ENCODE measurements at regions not wholly inside any gene's neighbourhood (a gene's known extent, or its start where the extent isn't known, plus 50 kb on each side); places are given as distances from the start of the nearest gene placed in this dataset.

DNA sequence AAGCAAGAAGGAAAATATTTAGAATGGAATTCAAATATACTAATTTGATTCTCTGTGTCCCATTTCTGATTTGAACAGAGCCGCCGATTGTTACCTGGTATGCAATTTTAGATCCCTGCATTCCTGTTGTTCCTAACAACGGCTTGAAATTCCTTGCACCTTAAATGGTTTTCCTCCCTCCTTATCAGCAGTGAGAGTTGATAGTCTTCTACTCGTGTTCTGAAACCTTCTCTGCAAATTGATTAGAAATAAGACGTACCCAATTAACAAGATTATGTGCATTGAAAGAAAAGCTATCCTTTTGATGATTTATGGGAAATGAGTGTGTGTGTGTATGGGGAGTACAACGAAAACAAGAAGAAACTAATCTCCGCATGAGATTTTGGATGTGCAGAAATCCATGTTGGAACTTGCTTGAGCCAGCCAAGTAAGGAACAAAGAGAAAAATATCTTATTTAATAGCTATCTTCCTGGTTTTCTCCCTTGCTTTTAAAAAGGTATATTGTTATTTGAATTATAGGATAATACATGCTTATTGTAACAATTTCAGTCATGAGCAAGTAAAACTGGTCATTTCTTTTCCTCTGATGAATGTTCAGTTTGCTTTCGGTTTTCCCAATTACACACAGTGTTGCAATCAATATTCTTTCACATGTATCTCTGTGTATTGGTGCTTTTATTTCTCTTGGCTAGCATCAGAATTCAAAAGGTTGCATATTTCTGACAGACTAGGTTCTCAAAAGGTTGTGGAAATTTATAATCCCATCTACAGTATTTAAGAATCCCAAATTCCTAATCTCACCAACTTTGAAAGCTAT lies 211.1 kb upstream of the ACTBL2 start:
- DNase-seq, result no peak

DNA sequence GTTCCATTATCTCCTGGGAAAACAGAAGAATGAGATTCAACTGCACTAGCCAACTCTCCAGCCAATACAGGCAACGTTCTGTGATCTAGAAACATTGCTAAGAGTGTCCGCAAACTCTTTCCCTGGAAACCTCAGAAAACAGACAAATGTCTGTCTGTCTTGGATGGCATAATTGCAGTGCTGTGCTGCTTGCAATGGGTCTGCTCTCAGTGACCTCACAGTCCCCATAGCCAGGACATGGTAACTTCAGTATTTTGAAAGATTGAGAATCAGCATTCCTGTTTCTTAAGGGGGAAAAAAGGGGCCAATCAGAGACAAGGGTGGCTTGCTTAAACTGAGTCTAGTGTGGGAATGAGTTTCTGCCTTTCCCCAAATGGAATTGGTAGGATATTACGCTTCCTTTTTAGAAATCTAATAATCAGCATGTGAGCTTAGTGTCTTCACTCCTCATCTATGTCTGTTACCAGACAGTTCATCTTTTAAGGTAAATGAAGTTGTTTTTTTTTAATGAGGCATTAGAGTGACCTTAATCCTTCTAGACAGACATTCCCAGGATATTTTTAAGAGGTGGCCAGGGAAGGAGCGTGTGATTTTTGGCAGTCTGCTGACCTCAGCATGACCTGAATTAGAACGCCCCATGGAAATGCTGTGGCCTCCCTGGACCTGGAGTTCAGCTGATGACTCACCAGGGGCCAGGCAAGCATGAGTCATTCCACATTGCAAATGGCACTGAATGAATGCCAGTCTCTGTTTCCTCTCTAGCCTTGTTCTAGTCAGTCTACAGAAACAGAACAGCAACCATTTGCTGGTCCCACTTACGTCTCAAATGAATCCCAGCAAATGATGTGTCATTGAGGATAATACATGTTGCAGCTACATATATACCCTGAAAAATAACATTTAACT lies 210.2 kb upstream of the ACTBL2 start:
- peak; percentile 21 to 26 for DNase-seq

DNA sequence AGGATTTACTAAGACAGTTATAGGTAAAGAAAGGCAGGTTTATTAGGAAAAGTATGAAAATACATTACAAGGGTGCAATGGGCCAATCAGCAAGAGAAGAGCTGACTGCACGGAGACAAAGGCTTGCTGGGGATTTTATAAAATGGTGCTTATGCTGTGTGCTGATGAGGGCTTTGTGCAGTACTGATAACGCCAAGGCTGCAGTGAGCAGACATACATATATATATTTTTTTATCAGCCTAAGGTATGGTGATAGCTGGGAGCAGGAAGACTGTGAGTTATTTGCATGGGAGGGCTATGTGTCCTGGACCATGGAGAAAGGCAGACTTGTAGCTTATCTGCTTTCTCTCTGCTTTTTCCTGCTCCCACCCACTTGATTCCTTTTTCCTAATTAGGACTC lies 208.1 kb upstream of the ACTBL2 start:
- DNase-seq, result no peak

DNA sequence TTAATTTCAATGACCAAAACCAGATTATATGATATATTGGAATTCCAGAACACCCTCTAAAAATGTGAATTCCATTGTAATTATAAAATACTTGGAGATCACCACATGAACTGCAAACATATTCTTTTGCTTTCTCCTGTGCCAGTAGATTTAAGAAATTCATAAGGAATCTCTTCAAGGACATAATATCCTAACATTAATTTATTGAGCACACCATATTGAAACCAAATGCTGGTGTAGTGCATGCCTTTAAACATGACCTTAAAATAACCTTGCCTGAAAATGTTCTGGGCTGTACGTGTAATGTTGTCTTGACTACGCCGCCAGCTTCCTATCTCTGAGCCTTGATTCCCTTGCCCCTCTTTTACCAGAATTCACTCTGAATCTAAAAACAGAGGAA lies 205.0 kb upstream of the ACTBL2 start:
- DNase-seq, result no peak

DNA sequence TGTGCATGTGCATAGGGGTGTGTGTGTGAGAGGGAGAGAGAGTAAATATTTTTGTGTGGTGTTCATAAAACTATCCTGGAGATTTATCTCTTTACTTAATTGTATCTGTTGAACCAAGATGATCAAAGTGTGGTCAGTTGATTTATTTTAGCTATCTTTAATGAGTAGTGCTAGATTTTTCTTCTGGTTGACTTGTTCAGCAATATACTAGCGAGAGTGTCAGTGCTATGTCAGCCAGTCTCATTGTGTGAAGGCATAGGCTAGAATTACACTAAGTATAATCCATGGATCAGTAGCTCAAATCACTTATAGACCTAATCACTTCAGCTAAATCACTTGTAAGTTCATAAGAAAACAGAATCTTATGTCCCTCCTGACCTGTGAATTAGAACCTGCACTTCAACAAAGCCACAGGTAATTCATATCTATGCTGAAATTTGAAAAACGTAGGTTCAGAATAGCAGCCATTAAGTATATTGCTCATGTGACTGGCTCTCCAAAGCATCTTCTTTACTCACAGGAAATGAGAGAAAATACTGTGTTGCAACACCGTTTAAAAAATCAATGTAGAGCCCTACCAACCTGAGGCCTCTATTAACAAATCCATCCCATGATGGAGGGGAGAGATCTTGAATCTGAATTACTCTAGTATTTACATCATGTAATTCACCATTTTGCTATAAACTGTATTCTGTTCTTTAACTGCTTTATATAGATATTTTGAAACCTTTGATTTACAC lies 203.1 kb upstream of the ACTBL2 start:
- DNase-seq, result no peak

DNA sequence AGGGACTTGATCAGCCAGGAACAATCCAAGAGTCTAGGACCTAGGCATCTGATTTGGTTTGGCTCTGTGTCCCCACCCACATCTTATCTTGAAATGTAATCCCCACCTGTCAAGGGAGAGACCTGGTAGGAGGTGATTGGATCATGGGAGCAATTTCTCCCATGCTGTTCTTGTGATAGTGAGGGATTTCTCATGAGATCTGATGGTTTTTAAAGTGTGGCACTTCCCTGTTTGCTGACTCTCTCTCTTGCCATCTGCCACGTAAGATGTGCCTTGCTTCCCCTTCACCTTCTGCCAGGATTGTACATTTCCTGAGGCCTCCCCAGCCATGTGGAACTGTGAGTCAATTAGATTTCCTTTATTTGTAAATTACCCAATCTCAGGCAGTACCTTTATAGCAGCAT lies 201.7 kb upstream of the ACTBL2 start:
- no peak for DNase-seq

DNA sequence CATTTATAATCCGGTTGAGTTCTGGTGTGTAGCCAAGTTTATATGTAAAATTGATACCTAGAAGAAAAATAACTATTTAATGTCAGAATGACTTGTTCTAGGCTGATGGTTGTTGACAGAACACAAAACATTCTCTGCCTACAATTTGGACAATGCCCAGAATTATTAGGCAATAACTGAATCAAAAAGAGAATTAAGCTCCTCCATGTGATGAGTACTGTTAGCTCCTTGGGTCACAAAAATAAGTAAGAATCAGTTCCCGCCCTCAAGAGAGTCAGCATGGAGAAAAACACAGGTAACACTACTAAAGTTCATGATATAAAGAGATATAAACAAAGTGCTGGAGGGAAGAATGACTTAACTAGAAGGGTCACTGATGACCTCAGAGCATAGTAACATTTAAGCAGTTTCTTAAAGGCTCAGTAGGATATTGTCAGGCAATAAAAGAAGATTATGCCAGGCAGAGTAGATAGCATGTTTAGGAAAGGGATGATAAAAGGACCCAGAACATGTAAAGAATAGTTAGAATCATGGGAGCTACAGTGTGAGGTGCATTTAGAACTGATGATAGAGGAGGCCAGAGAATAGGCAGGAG lies 200.5 kb upstream of the ACTBL2 start:
- no peak for DNase-seq

DNA sequence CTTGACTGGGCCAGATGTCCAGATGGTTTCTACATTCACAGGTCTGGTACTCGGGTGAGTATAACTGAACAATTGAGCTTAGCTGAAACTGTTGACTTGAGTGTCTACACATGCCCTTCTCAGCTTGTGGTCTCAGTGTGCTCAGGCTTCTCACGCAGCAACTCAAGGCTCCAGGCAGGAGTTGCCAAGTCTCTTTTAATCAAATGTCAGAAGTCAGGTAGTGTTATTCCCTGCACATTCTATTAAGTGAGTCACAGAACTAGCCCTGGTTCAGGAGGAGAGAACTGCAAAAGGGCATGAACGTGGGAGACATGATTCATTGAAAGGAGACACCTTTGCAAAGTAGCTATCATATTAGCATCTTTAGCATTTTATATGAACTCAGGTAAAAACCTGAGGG lies 199.3 kb upstream of the ACTBL2 start:
- no peak for DNase-seq

DNA sequence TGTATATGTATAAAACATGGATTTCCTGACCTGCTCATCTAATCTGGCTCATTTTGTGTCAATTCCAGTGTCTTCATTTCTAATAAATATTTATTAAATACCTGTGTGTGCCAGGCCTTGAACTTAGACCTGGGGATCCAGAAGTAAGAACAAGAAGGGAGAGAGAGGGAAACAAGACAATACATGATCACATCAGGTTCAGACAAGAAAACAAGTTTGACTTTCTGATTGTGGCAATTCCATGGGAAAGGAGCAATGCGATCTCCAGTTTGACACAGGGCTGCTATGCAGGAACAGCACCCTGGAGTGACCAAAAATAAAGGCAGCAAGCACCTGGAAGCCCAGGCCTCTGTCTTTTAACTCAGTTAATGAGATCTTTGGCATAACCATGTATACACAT lies 198.1 kb upstream of the ACTBL2 start:
- DNase-seq, result no peak

DNA sequence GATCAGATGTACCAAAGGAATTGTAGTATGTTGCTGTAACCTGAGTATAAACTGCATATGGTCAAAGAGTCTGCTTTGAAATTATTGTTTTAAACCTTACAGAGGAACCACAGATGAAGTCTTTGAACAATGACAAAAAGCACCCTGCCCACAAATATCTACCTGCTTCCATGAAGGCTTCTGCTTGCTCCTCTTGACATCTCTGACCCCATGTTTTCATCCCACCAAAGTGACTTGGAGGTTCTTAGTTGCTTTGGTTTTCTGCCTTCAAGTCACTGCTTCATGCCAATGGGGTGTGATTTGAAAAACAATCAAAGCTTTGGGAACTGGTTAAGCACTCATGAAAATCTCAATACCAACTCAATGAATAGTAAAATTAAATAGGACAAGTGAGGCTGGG lies 194.6 kb upstream of the ACTBL2 start:
- no peak for DNase-seq

DNA sequence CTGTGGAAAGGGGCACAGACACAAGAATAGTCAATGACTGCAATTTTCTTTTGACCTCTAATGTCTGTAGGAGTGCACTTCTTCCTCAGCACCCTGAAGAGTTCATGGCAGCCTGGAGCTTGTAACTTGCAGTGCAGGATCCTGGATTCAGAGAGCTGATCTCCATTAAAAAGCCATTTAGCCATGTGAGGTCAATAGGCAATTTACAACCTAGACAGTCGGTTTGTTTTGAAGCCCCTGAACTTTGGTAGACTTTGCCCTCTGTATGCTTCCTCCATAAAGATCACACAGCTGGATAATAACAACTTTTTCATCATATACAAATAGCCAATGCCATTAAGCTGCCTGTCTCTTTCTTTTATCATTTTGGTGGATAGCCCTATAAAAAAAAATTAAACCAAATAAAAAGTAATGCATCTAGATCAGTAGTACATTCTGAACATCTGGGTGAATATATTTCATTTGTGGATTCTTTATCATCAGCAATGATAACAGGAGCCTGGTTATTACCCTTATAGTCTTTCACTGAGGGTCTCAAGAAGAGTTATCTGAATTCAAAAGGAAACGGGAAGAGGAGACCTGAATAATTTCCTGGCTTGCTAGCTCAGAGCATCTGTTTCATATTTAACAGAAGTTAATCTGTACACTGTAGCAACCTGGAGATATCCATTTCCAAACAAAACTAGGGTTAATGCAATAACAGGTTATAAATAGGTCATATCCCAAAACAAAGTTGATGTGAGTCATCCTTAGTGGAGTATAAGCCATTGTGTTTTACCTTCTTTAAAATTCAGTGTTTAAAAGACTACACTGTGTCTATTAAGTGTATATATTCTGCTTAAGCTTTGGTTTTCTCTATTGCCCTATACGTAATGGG lies 193.8 kb upstream of the ACTBL2 start:
- DNase-seq, result no peak

DNA sequence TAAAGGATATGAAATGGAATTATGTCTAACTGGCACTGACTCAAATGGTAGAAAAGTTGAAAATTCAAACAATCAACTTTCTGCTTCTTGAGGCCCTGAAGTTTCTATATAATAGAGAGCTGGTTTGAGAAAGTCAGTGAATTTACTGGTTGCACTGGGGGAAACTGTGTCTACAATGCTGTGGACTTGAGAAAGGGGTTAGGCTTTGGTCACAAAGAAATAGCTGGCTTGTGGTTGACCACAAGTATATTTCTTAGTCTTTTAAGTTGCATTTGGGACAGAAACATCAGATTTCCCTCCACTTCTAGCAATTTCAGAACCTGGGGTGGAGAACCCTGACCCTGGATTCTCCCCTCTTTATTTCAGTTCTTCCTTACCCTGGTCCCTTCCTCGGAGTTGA lies 192.6 kb upstream of the ACTBL2 start:
- DNase-seq, result no peak

DNA sequence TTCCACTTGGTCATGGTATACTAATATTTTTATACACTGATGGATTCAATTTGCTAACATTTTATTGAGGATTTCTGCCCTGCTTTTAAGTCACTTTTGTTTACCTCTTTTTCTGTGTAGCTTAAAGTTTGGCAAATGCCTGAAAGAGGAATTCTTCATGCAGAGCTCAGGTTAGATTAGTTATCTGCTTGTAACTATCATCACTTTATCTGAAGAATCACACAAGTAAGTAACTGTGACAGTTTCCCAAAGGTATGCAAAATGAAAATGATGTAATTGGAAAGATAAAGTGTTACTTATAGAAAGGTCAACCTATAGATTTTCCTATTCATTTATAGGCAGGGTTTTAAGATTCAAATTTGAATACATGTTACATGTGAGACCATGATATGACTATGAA lies 188.8 kb upstream of the ACTBL2 start:
- no peak for DNase-seq

DNA sequence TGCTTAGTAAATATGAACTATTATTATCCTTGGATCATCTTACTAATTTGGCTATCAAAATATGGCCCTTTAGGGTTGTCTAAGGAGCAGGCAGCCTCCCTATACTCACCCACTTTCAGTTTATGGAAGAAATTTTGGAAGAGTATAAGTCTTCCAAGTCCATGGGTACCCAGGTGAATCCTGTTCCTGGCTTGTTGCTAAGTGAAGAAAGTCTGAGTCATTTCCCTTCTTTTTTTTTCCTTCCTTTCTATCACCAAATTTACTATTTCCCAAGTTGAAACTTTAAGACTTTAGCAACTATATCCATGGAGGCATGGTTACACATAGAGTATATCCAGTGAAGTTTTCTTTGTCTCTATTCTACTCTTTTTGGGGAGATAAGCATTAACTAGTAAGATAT lies 184.0 kb upstream of the ACTBL2 start:
- DNase-seq, result no peak

DNA sequence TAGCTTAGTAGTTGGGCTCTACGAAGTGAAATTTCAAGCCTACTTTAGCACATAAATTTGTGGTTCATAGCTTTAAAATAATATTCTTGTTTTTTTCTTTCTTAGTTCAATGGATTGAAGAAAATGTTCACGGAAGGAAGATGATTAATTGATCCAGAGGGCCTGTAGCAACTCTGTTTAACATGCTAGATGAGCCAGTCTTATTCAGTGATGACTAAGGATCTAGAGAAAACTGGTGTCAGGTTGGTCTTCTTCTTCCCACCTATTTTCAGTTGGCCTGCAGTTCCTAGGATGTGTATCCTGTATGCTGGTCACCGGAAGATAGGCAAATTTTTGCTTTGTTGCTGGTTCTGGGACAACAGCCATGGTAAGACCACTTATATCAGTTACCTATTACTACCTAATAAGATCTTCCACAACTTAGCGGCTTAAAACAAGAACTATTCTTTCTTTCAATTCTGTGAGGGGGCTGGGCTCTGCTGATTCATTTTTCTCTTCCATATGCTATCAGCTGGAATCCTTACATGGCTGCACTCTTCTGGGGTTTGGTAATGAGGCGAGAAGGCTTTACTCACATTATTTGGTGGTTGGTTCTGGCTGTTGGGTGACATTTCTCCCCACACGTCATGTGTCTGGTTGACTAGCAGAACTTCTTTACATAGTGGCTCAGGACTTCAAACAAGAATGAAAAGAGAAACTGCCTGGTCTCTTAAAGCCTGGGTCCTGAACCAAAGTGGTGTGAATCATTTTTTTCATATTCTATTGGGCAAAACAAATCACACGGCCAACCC lies 182.7 kb upstream of the ACTBL2 start:
- DNase-seq, result no peak

DNA sequence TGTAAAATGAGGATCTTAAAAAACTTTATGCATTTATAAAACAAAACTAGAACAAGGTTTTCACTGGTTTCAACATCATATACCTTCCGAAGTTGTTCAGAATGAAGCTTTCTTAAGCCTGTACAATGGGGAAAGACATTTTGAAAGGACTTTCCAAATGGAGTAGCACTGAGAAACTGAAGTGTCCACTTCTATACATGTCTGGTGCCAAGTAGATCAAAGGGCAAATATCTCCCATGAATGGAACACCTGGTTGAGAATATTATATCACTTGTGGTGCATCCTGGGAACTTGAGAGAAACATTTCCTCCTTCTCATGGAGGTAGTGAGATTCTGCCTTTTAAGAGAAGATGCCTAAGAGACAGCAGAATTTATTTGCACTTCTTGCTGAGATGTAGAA lies 182.1 kb upstream of the ACTBL2 start:
- DNase-seq, result no peak

DNA sequence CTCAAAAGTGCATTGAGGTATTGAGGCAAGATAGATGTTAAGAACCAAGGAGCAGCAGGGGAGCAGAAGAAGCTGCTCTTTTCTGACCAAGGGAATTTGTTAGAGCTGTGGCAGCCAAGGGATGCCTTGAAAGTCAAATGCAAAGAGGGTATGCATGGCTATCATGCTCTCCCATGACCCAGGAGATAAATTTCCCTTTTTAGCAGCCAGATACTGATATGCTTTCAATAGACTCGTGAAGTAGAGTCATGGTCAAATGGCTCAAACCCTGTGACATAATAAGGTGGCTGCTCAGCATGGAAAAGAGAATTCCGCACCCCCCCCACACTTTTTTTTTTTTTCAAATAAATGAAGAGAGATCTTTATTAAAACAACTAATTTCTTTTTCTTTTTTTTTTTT lies 180.9 kb upstream of the ACTBL2 start:
- no peak for DNase-seq

DNA sequence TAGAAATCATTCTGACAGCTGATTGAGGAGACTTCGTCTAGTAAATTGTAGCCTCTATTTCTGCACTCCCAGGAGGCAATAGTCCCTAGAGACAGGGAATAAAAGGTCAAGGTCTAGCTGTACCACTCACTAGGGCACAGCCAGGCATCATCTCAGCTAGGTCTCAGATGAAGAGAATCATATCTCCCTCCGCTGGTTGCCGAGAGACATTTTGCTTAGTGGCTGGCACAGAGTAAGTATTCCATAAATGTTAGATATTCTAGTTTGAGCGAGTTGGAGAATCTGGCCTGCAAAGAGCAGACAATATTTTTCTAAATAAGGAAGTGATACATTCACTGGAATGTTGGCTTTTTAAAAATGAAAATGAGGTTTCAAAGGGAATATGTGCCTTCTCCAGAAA lies 180.4 kb upstream of the ACTBL2 start:
- DNase-seq, result no peak

DNA sequence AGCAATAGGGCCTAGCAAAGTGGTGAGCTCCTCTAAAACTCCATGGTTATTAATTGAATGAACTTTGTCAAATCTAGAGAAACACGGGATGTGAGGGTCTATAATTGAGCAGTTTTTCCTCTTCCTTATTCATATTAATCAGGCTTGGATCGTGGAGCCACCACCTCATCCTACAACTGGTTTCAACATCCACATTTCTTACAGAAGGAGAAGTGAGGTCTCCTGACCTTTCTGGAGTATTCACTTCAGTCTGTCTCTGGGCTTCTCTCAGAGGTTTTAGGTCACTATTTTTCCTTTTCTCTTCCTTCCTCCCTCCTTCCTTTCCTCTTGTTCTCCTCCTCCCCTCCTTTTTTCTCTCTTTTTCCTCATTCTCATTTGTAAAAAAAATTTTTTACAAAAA lies 177.3 kb upstream of the ACTBL2 start:
- DNase-seq, result no peak

DNA sequence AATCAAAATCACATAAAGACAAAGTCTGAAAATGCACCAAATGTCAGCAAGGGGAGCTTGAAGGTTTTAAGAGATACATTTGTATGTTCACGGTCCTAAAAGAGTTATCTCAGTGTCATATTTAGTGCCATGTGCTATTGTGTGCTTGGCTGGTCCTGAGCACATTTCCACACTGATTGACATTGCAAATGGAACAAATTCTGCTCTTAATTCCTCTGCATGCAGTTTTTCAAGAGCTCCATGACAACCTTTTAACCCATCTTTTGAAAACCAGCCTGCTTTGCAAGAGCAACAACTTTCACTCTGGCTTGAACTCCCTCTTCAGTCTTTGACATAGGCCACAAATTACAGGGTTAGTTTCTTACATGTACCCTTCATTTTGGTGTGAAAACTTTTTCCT lies 175.4 kb upstream of the ACTBL2 start:
- no peak for DNase-seq

DNA sequence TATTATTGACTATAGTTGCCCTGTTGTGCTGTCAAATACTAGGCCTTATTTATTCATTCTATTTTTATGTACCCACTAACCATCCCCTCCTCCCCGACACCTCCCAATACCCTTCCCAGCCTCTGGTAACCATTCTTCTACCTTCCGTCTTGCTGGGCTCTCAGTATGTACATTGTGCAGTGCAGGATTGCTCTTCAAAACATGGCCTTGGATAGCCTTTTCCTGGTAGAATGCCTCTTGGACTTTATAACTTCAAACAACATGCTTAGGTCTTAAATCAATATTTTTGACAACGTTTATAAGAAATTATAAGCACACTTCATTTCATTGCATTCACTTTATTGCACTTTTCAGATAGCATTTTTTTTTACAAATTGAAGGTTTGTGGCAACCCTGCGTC lies 172.6 kb upstream of the ACTBL2 start:
- DNase-seq, result no peak
